Breast epithelium (tissue), 4 donors: ENCODE measurements at regions not wholly inside any gene's neighbourhood (a gene's known extent, or its start where the extent isn't known, plus 50 kb on each side); places are given as distances from the start of the nearest gene placed in this dataset.

Experiments
- DNase-seq, 2 donors: peaks; one replicate each; pipeline ENCODE4 v3.0.0-alpha.2; 2019; ENCODE audit warnings: low spot score in 2 of 2
- H3K27ac ChIP-seq, 2 donors: fragments of 200-600 bp; sonication (generic) in 1 of 2; one replicate each; pipeline ENCODE4 v1.5.1; 2016 to 2019; ENCODE audit warnings: mild to moderate bottlenecking in 1 of 2
- H3K27me3 ChIP-seq, 2 donors: fragments of 200-600 bp; sonication (generic) in 1 of 2; one replicate each; pipeline versions ENCODE4 v1.5.1 to v1.6.0; 2017 to 2019; ENCODE audit warnings: control low read depth in 1 of 2, mild to moderate bottlenecking in 1 of 2
- H3K36me3 ChIP-seq: fragments of 200-600 bp; one replicate; pipeline ENCODE4 v1.5.1; 2019
- H3K4me1 ChIP-seq, 2 donors: fragments of 200-600 bp; sonication (generic); one replicate each; pipeline ENCODE4 v1.5.1; 2016 to 2019; ENCODE audit warnings: control low read depth in 1 of 2
- H3K4me3 ChIP-seq, 3 donors: fragments of 200-600 bp; sonication (generic); 1 replicate in 2 of 3; 2 replicates in 1 of 3; pipeline ENCODE4 v1.5.1; 2016 to 2019; ENCODE audit warnings: mild to moderate bottlenecking in 3 of 3, moderate library complexity in 2 of 3
- H3K9me3 ChIP-seq, 2 donors: fragments of 200-600 bp; sonication (generic) in 1 of 2; one replicate each; pipeline ENCODE4 v1.5.1; 2016 to 2019; ENCODE audit warnings: control low read depth in 1 of 2
- CTCF ChIP-seq, 3 donors: fragments of 450-650 bp; IDR thresholded peaks; one replicate each; pipeline ENCODE4 v1.5.1; 2016 to 2017; ENCODE audit warnings: antibody characterized with exemption in 3 of 3, mild to moderate bottlenecking in 3 of 3, moderate library complexity in 3 of 3
- POLR2A ChIP-seq: fragments of 450-650 bp; IDR thresholded peaks from one replicate; pipeline ENCODE4 v1.6.1; 2016; ENCODE audit warnings: antibody characterized with exemption, mild to moderate bottlenecking, moderate library complexity
- POLR2AphosphoS5 ChIP-seq, 3 donors: sonication (generic); formaldehyde crosslinking; IDR thresholded peaks; one replicate each; pipeline ENCODE4 v1.6.1; 2017; ENCODE audit warnings: antibody characterized with exemption in 3 of 3
- intact Hi-C: fragments of 100-400 bp; cut with DNase I; formaldehyde crosslinking; loops from one replicate; pipeline ENCODE4 v1.15.1; 2023; ENCODE audit warnings: low total_unique reads

DNA sequence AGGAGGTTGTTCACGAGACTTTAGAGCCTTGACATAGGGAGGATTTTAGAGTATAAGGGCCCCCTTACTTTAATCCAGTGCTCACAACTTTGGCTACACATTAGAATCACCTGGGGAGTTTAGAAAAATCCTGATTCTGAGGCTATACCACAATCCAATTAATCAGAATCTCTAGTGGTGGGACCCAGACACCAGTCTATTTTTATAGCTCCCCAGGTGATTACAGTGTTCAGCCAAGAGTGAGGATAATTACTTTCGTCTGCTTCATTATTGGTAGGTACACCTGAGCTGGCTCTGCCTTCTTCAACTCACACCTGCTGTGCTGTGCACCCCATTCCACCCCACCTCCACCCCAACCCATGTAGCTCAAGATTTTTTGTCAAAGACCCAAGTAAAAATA, 141.3 kb upstream of the EPB41L4A start:
- Histone ChIP-seq H3K4me1 (no peaks in the 10 kb centered on the region), H3K36me3 (no peaks in the 10 kb centered on the region), H3K4me3 (no peak overlapping the region), H3K27me3 (no peaks in the 10 kb centered on the region), H3K27ac (no peak overlapping the region), H3K9me3 (peaks cover 8 to 12% of the 10 kb centered on the region in 2 donors)
- TF ChIP-seq POLR2A (no peak), CTCF (IDR thresholded peaks at IDR 0.05) (no peak)
- intact Hi-C loops = no loop called here
- no peak for DNase-seq

DNA sequence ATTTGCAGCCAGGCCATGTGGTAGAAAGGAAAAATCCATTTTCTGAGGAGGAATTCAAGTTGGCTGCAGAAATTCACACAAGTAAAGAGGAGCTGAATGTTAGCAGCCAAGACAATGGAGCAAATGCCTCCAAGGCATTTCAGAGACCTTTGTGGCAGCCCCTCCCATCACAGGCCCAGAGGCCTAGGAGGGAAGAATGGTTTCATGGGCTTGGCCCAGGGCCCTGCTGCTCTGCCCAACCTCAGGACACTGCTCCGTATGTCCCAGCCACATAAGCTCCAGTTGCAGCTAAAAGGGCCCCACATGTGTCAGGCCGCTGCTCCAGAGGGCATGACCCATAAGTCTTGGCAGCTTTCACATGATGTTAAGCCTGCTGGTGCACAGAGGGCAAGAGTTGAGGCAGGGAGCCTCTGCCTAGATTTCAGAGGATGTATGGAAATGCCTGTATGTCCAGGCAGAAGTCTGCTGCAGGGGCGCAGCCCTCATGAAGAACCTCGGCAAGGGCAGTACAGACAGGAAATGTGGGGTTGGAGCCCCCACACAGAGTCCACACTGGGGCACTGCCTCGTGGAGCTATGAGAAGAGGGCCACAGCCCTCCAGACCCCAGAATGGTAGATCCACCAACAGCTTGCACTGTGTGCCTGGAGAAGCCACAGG, 144.2 kb upstream of the EPB41L4A start:
- no peaks in the 10 kb centered on the region for H3K4me1 ChIP-seq
- peaks cover 8 to 12% of the 10 kb centered on the region in 2 donors for H3K9me3 ChIP-seq
- TF ChIP-seq POLR2AphosphoS5 (IDR thresholded peaks at IDR 0.05) (no peak), CTCF (IDR thresholded peaks at IDR 0.05) (no peak), POLR2A (no peak)
- no peak for DNase-seq
- H3K4me3 ChIP-seq = no peak overlapping the region
- no peaks in the 10 kb centered on the region for H3K27me3 ChIP-seq
- H3K36me3 ChIP-seq = no peaks in the 10 kb centered on the region
- H3K27ac ChIP-seq = no peak overlapping the region
- intact Hi-C loops = no loop called here

GRCh38 chr5:112566251-112566650, 147.2 kb upstream of the EPB41L4A start:
- no peak for TF ChIP-seq POLR2A
- no peak for TF ChIP-seq POLR2AphosphoS5 (IDR thresholded peaks at IDR 0.05)
- TF ChIP-seq CTCF (IDR thresholded peaks at IDR 0.05) = no peak
- intact Hi-C loops = no loop called here
- Histone ChIP-seq H3K9me3 (peaks cover 8 to 12% of the 10 kb centered on the region in 2 donors), H3K27ac (no peak overlapping the region), H3K36me3 (no peaks in the 10 kb centered on the region), H3K4me3 (no peak overlapping the region), H3K27me3 (no peaks in the 10 kb centered on the region), H3K4me1 (no peaks in the 10 kb centered on the region)
- DNase-seq = no peak

- Histone ChIP-seq H3K9me3 (no peaks in the 10 kb centered on the region), H3K36me3 (no peaks in the 10 kb centered on the region), H3K4me1 (no peaks in the 10 kb centered on the region), H3K4me3 (no peak overlapping the region), H3K27me3 (no peaks in the 10 kb centered on the region), H3K27ac (no peak overlapping the region)
- DNase-seq = no peak
- TF ChIP-seq CTCF (IDR thresholded peaks at IDR 0.05) = no peak
- TF ChIP-seq POLR2AphosphoS5 (IDR thresholded peaks at IDR 0.05) = no peak
- TF ChIP-seq POLR2A = no peak
- intact Hi-C loops = no loop called here
Observed at GRCh38 chr5:112569596-112569995, 150.5 kb upstream of the EPB41L4A start.

DNA sequence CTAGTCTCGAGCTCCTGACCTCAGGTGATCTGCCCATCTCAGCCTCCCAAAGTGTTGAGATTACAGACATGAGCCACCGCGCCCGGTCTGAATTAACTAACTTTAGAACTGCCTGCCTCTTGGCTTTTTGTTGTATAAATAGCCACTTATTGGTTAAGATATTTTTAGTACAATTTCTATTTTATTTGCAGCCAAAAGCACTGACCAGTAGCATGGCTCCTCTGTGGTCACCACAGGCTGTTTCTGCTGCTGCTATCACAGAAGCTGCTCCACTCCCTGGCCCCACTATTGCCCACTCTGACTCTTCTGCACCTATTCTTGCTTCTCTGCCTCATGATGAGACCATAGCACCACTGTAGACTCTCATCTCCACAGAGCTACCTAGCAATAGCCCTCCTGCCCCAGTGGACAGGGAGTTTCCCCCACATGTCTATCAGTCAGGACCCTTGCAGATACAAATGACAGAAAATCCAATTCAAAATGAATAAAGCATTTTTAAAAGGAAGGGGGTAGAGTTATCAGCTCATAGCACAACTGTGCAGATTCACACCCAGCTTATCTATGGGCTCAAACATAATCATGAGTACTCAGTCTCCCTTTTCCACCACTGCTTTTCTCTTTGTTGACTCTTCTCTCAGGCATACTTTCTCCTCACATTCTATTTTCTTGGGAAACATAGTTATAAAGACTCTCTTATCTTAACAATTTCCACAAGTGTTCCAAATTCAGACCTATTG, 151.8 kb upstream of the EPB41L4A start:
- no peak overlapping the region for H3K4me3 ChIP-seq
- intact Hi-C loops = no loop called here
- no peak for TF ChIP-seq CTCF (IDR thresholded peaks at IDR 0.05)
- no peak for TF ChIP-seq POLR2AphosphoS5 (IDR thresholded peaks at IDR 0.05)
- TF ChIP-seq POLR2A = no peak
- DNase-seq = no peak
- H3K27me3 ChIP-seq = no peaks in the 10 kb centered on the region
- H3K36me3 ChIP-seq = no peaks in the 10 kb centered on the region
- no peaks in the 10 kb centered on the region for H3K9me3 ChIP-seq
- no peaks in the 10 kb centered on the region for H3K4me1 ChIP-seq
- H3K27ac ChIP-seq = no peak overlapping the region
